OCI-LY1 (cell line): ENCODE measurements at regions not wholly inside any gene's neighbourhood (a gene's known extent, or its start where the extent isn't known, plus 50 kb on each side); places are given as distances from the start of the nearest gene placed in this dataset.

Source experiments
- H2AFZ ChIP-seq: fragments of 200-600 bp; sonication (generic), shearing (Covaris generic); 2 replicates; pipeline ENCODE4 v1.6.0; 2014; ENCODE audit warnings: antibody characterized with exemption, mild to moderate bottlenecking, low read length
- H3F3A ChIP-seq: fragments of 200-600 bp; sonication (generic), shearing (Covaris generic); 2 replicates; pipeline ENCODE4 v1.6.0; 2014; ENCODE audit warnings: mild to moderate bottlenecking, antibody characterized with exemption, low read length, moderate library complexity; ENCODE audit not compliant: insufficient read depth
- H3K27ac ChIP-seq: fragments of 200-600 bp; sonication (generic); 2 replicates; pipeline ENCODE4 v1.5.1; 2014; ENCODE audit warnings: low read length, mixed run types, mild to moderate bottlenecking, low read depth; ENCODE audit not compliant: poor library complexity, severe bottlenecking
- H3K27me3 ChIP-seq: fragments of 200-600 bp; sonication (generic); 2 replicates; pipeline ENCODE4 v1.6.0; 2014; ENCODE audit warnings: antibody characterized with exemption, mild to moderate bottlenecking, low read length, moderate library complexity; ENCODE audit not compliant: insufficient read depth
- H3K36me3 ChIP-seq: fragments of 200-600 bp; sonication (generic); 2 replicates; pipeline ENCODE4 v1.6.1; 2014; ENCODE audit warnings: mild to moderate bottlenecking, antibody characterized with exemption, low read length, moderate library complexity, mixed read lengths; ENCODE audit not compliant: insufficient read depth
- H3K4me1 ChIP-seq: fragments of 200-600 bp; sonication (generic); 2 replicates; pipeline ENCODE4 v1.5.1; 2014; ENCODE audit warnings: mild to moderate bottlenecking, low read length, moderate library complexity; ENCODE audit not compliant: insufficient read depth, severe bottlenecking
- H3K4me2 ChIP-seq: fragments of 200-600 bp; sonication (generic), shearing (Covaris generic); 2 replicates; pipeline ENCODE4 v1.6.1; 2014; ENCODE audit warnings: low read length
- H3K4me3 ChIP-seq: fragments of 200-600 bp; sonication (generic); 2 replicates; pipeline ENCODE4 v1.5.1; 2014; ENCODE audit warnings: low read length, low read depth, mild to moderate bottlenecking, mixed read lengths; ENCODE audit not compliant: poor library complexity, severe bottlenecking
- H3K79me2 ChIP-seq: fragments of 200-600 bp; shearing (Covaris generic); 2 replicates; pipeline ENCODE4 v1.6.1; 2016; ENCODE audit warnings: mixed run types, low read length, mixed read lengths; ENCODE audit not compliant: insufficient read depth
- H3K9ac ChIP-seq: fragments of 200-600 bp; sonication (generic), shearing (Covaris generic); 2 replicates; pipeline ENCODE4 v1.6.1; 2014; ENCODE audit warnings: mild to moderate bottlenecking, low read length, mixed read lengths
- H3K9me2 ChIP-seq: fragments of 200-600 bp; sonication (generic), shearing (Covaris generic); 2 replicates; pipeline ENCODE4 v1.6.1; 2014; ENCODE audit warnings: low read depth, mild to moderate bottlenecking, low read length, mixed read lengths
- H3K9me3 ChIP-seq: fragments of 200-600 bp; shearing (Covaris generic); 2 replicates; pipeline ENCODE4 v1.6.1; 2014; ENCODE audit warnings: low read length, mixed read lengths
- H4K20me1 ChIP-seq: fragments of 200-600 bp; sonication (generic), shearing (Covaris generic); 2 replicates; pipeline ENCODE4 v1.6.0; 2016; ENCODE audit warnings: mild to moderate bottlenecking, low read length; ENCODE audit not compliant: insufficient read depth
- CTCF ChIP-seq: fragments of 200-600 bp; sonication (generic), shearing (Covaris generic); IDR thresholded peaks from 2 replicates; pipeline ENCODE4 v1.5.1; 2017; ENCODE audit warnings: mild to moderate bottlenecking, antibody characterized with exemption, low read length, moderate library complexity, mixed read lengths
- EZH2 ChIP-seq: fragments of 200-600 bp; sonication (generic), shearing (Covaris generic); IDR thresholded peaks from 2 replicates; pipeline ENCODE4 v1.8.0; 2017; ENCODE audit warnings: borderline replicate concordance, mixed run types, mild to moderate bottlenecking, antibody characterized with exemption, low read length, moderate library complexity, mixed read lengths

- Histone ChIP-seq H3K9ac (no peak overlapping the region), H3K4me3 (peak overlapping the region; percentile 14), H3K4me1 (peaks cover 26% of the 10 kb centered on the region), H3K27me3 (no peaks in the 10 kb centered on the region), H4K20me1 (no peaks in the 10 kb centered on the region), H3K9me2 (no peaks in the 10 kb centered on the region), H3K27ac (peak overlapping the region; percentile 46), H2AFZ (no peak overlapping the region), H3K36me3 (no peaks in the 10 kb centered on the region), H3F3A (no peaks in the 10 kb centered on the region), H3K4me2 (peak overlapping the region; percentile 37; the same call in 1 of the 2 replicates), H3K9me3 (no peaks in the 10 kb centered on the region), H3K79me2 (no peaks in the 10 kb centered on the region)
- TF ChIP-seq CTCF: no peak
Measured at GRCh38 chr4:148834804-148835631, 392.8 kb upstream of the NR3C2 start.

GRCh38 chr4:148831945-148832344 lies 389.7 kb upstream of the NR3C2 start:
- Histone ChIP-seq H3K79me2 (no peaks in the 10 kb centered on the region), H3K9me2 (no peaks in the 10 kb centered on the region), H3K9me3 (no peaks in the 10 kb centered on the region), H3K36me3 (no peaks in the 10 kb centered on the region), H3F3A (no peaks in the 10 kb centered on the region), H3K4me1 (peaks cover 26% of the 10 kb centered on the region), H3K9ac (no peak overlapping the region), H4K20me1 (no peaks in the 10 kb centered on the region), H3K4me3 (no peak overlapping the region), H3K4me2 (no peak overlapping the region), H3K27ac (no peak overlapping the region), H2AFZ (no peak overlapping the region), H3K27me3 (no peaks in the 10 kb centered on the region)
- TF ChIP-seq CTCF: no peak
- no peak for TF ChIP-seq EZH2

GRCh38 chr4:148828291-148828690 lies 386.1 kb upstream of the NR3C2 start:
- no peaks in the 10 kb centered on the region for H3K9me2 ChIP-seq
- H3K9me3 ChIP-seq: no peaks in the 10 kb centered on the region
- H3K36me3 ChIP-seq: no peaks in the 10 kb centered on the region
- no peak overlapping the region for H3K4me3 ChIP-seq
- H3K27ac ChIP-seq: no peak overlapping the region
- no peaks in the 10 kb centered on the region for H3F3A ChIP-seq
- H3K4me1 ChIP-seq: no peaks in the 10 kb centered on the region
- TF ChIP-seq CTCF: no peak
- no peak for TF ChIP-seq EZH2
- no peak overlapping the region for H3K9ac ChIP-seq
- H3K79me2 ChIP-seq: no peaks in the 10 kb centered on the region
- H3K4me2 ChIP-seq: no peak overlapping the region
- H4K20me1 ChIP-seq: no peaks in the 10 kb centered on the region
- no peak overlapping the region for H2AFZ ChIP-seq
- H3K27me3 ChIP-seq: no peaks in the 10 kb centered on the region
